HepG2 (cell line): ENCODE measurements at regions not wholly inside any gene's neighbourhood (a gene's known extent, or its start where the extent isn't known, plus 50 kb on each side); places are given as distances from the start of the nearest gene placed in this dataset.

Experiments used
- ATAC-seq: fragments of 200-7000 bp; cut with Tn5 transposase; 3 replicates; pipeline ENCODE4 v1.9.1; 2020; ENCODE audit warnings: mild to moderate bottlenecking, moderate library complexity
- BruUV-seq: library from RNA; stranded (reverse); fragments of 400-500 nt; replicated peaks from 2 replicates; lab custom pipeline; 2021; lab: Mats Ljungman, UMichigan
- CTCF ChIA-PET: fragments of 300-600 bp; formaldehyde crosslinking; extraction: SDS; loops from one replicate; lab custom pipeline; 2021; ENCODE audit warnings: low total read pairs, inconsistent platforms, low intra/inter-chr PET ratio; lab: Yijun Ruan, JAX
- POLR2A ChIA-PET: fragments of 350-600 bp; sonication (Branson Sonifier 250); formaldehyde crosslinking; loops from one replicate; lab custom pipeline; 2020; ENCODE audit warnings: antibody characterized with exemption, inconsistent platforms; lab: Yijun Ruan, JAX
- DNase-seq: peaks from one replicate; pipeline ENCODE4 v3.0.0-alpha.2; 2015; ENCODE audit warnings: low spot score
- FAIRE-seq: peaks from 3 replicates; lab custom pipeline; 2011; peaks lifted over from hg19 to GRCh38; lab: Jason Lieb, UNC
- H2AFZ ChIP-seq: one replicate; pipeline ENCODE4 v1.6.1; 2011; ENCODE audit warnings: low read length, inconsistent platforms
- H3K27ac ChIP-seq: fragments of 300-600 bp; 3 replicates; pipeline ENCODE4 v1.8.0; 2011; ENCODE audit warnings: mixed run types, mild to moderate bottlenecking, mixed read lengths, low read length, inconsistent platforms; ENCODE audit not compliant: insufficient read depth; ENCODE audit errors: extremely low read length
- H3K27me3 ChIP-seq, 2 experiments: fragments of 200-600 bp in 1 of 2; 2 replicates in 1 of 2; 3 replicates in 1 of 2; pipeline versions ENCODE4 v1.6.0 to v1.8.0; 2011; ENCODE audit warnings: low read length in 2 of 2, mild to moderate bottlenecking in 2 of 2, moderate library complexity in 2 of 2, inconsistent platforms in 1 of 2; ENCODE audit not compliant: insufficient read depth in 2 of 2, control insufficient read depth in 1 of 2
- H3K36me3 ChIP-seq, 2 experiments: fragments of 200-600 bp in 1 of 2; replicated peaks in 1 of 2; 2 replicates in 1 of 2; 3 replicates in 1 of 2; pipeline versions ENCODE4 v1.5.1 to v1.8.0; 2011; ENCODE audit warnings: low read length in 2 of 2, inconsistent platforms in 1 of 2; ENCODE audit not compliant: insufficient read depth in 2 of 2, control insufficient read depth in 1 of 2
- H3K4me1 ChIP-seq: 2 replicates; pipeline ENCODE4 v1.5.1; 2012; ENCODE audit warnings: low read length, inconsistent platforms; ENCODE audit not compliant: insufficient read depth
- H3K4me2 ChIP-seq: 2 replicates; pipeline ENCODE4 v1.6.0; 2011; ENCODE audit warnings: low read depth, low read length, inconsistent platforms
- H3K4me3 ChIP-seq, 3 experiments: fragments of 200-600 bp in 1 of 3; sonication (generic), shearing (Covaris generic) in 1 of 3; replicated peaks in 1 of 3; 2 replicates each; pipeline ENCODE4 v1.5.1; 2011 to 2016; ENCODE audit warnings: low read length in 3 of 3, inconsistent platforms in 2 of 3, low read depth in 2 of 3, mild to moderate bottlenecking in 2 of 3, control low read depth in 1 of 3, mixed read lengths in 1 of 3; ENCODE audit not compliant: insufficient read depth in 1 of 3
- H3K79me2 ChIP-seq: one replicate; pipeline ENCODE4 v1.6.1; 2011; ENCODE audit warnings: low read length, inconsistent platforms; ENCODE audit not compliant: insufficient read depth
- H3K9ac ChIP-seq: 2 replicates; pipeline ENCODE4 v1.6.0; 2011; ENCODE audit warnings: mild to moderate bottlenecking, low read depth, low read length, inconsistent platforms; ENCODE audit not compliant: insufficient read depth
- H3K9me3 ChIP-seq: 2 replicates; pipeline ENCODE4 v1.5.1; 2012; ENCODE audit warnings: mild to moderate bottlenecking, low read length
- H4K20me1 ChIP-seq: 2 replicates; pipeline ENCODE4 v1.6.0; 2011; ENCODE audit warnings: inconsistent platforms, mild to moderate bottlenecking, low read length, moderate library complexity; ENCODE audit not compliant: insufficient read depth
- ATAD3A ChIP-seq: sonication (generic); formaldehyde crosslinking; IDR thresholded peaks from 2 replicates; pipeline ENCODE4 v1.4.0; 2020; ENCODE audit warnings: missing genetic modification reagents
- E2F5 ChIP-seq: sonication (generic); formaldehyde crosslinking; conservative IDR thresholded peaks from 2 replicates; pipeline ENCODE4 v1.4.0; 2020; ENCODE audit warnings: missing genetic modification reagents
- HOXA9 ChIP-seq: sonication (generic); formaldehyde crosslinking; IDR thresholded peaks from 2 replicates; pipeline ENCODE4 v1.8.1; 2022; ENCODE audit warnings: missing genetic modification reagents, mild to moderate bottlenecking, moderate library complexity, borderline replicate concordance
- KDM5B ChIP-seq: sonication (generic); formaldehyde crosslinking; IDR thresholded peaks from 2 replicates; pipeline ENCODE4 v1.4.0; 2020; ENCODE audit warnings: missing genetic modification reagents, mild to moderate bottlenecking, borderline replicate concordance
- MAFG ChIP-seq: sonication (generic); formaldehyde crosslinking; IDR thresholded peaks from 2 replicates; pipeline ENCODE4 v1.5.1; 2020; ENCODE audit warnings: mild to moderate bottlenecking, missing genetic modification reagents
- SCMH1 ChIP-seq: sonication (generic); formaldehyde crosslinking; IDR thresholded peaks from 2 replicates; pipeline ENCODE4 v1.9.0; 2021; ENCODE audit warnings: missing genetic modification reagents, mild to moderate bottlenecking, borderline replicate concordance
- SSRP1 ChIP-seq: IDR thresholded peaks from 2 replicates; pipeline ENCODE4 v1.6.1; 2016; ENCODE audit warnings: control low read depth
- TCF12 ChIP-seq, 2 experiments: fragments of 450-650 bp in 1 of 2; sonication (generic) in 1 of 2; formaldehyde crosslinking in 1 of 2; IDR thresholded peaks; 2 replicates each; pipeline versions ENCODE4 v1.6.1 to v1.8.0; 2017 to 2022; ENCODE audit warnings: antibody characterized with exemption in 1 of 2, mild to moderate bottlenecking in 1 of 2, missing genetic modification reagents in 1 of 2, moderate library complexity in 1 of 2
- ZBTB2 ChIP-seq: sonication (generic); formaldehyde crosslinking; IDR thresholded peaks from 2 replicates; pipeline ENCODE4 v1.8.0; 2022; ENCODE audit warnings: low read depth, missing genetic modification reagents
- ZBTB37 ChIP-seq: sonication (generic); formaldehyde crosslinking; IDR thresholded peaks from 2 replicates; pipeline ENCODE4 v1.4.0; 2020; ENCODE audit warnings: mild to moderate bottlenecking, missing genetic modification reagents
- ZNF207 ChIP-seq: fragments of 450-650 bp; IDR thresholded peaks from 2 replicates; pipeline ENCODE4 v1.6.1; 2016; ENCODE audit warnings: antibody characterized with exemption, borderline replicate concordance
- ZNF616 ChIP-seq: sonication (generic); formaldehyde crosslinking; IDR thresholded peaks from 2 replicates; pipeline ENCODE4 v1.5.0; 2020; ENCODE audit warnings: low read depth, mild to moderate bottlenecking, missing genetic modification reagents
- ZNF878 ChIP-seq: sonication (generic); formaldehyde crosslinking; IDR thresholded peaks from 2 replicates; pipeline ENCODE4 v1.8.1; 2023; ENCODE audit warnings: mild to moderate bottlenecking, missing genetic modification reagents, moderate library complexity
- WGBS: methylation state at CpG from one replicate; pipeline ENCODE4 v1.1.6; 2017; ENCODE audit warnings: low lambda C conversion rate; 5-methylcytosine and 5-hydroxymethylcytosine counted together
- in situ Hi-C: cut with HindIII; loops from 2 replicates; pipeline ENCODE4 v1.10.0; 2017; ENCODE audit warnings: low pct_unique_long_range_greater_than_20kb; ENCODE audit not compliant: extremely low pct_ligation_motif_present
- intact Hi-C: fragments of 100-400 bp; cut with micrococcal nuclease; formaldehyde crosslinking; loops from one replicate; pipeline ENCODE4 v1.10.0; 2022; ENCODE audit not compliant: unreplicated experiment
- TF ChIP-seq, protein P1 (sequence below): sonication (generic); formaldehyde crosslinking; IDR thresholded peaks from 2 replicates; pipeline ENCODE4 v1.5.0; 2020; ENCODE audit warnings: missing genetic modification reagents
- TF ChIP-seq, protein P2 (sequence below): sonication (generic); formaldehyde crosslinking; IDR thresholded peaks from 2 replicates; pipeline ENCODE4 v1.4.0; 2020; ENCODE audit warnings: missing genetic modification reagents, borderline replicate concordance

GRCh38 chr15:79682851-79683288 is 213.9 kb downstream of the MTHFS start:
- intact Hi-C loops: no loop called here
- H3K9ac ChIP-seq: no peak overlapping the region
- ChIA-PET CTCF (no interaction called here), POLR2A (no interaction called here)
- in situ Hi-C loops: no loop called here
- ATAC-seq: no peak
- no peaks in the 10 kb centered on the region for H3K79me2 ChIP-seq
- WGBS: 15% methylated on average over 3 of the region's 4 CpGs
- H3K4me3 ChIP-seq: no peak overlapping the region
- no peaks in the 10 kb centered on the region for H3K4me1 ChIP-seq
- no peak overlapping the region for H3K27ac ChIP-seq
- H3K9me3 ChIP-seq: no peaks in the 10 kb centered on the region
- DNase-seq: no peak
- peaks cover 0 to 7% of the 10 kb centered on the region in 2 experiments; a peak in 3 of 5 replicates for H3K27me3 ChIP-seq
- BruUV-seq: no TSS peak
- no peak overlapping the region for H2AFZ ChIP-seq
- H3K36me3 ChIP-seq: no peaks in the 10 kb centered on the region
- H4K20me1 ChIP-seq: no peaks in the 10 kb centered on the region
- no peak overlapping the region for H3K4me2 ChIP-seq
- no peak for FAIRE-seq
- TF ChIP-seq E2F5 (CRISPR knock-in tag): no peak
- TF ChIP-seq ZNF878: no peak
- TF ChIP-seq, protein P1, sequence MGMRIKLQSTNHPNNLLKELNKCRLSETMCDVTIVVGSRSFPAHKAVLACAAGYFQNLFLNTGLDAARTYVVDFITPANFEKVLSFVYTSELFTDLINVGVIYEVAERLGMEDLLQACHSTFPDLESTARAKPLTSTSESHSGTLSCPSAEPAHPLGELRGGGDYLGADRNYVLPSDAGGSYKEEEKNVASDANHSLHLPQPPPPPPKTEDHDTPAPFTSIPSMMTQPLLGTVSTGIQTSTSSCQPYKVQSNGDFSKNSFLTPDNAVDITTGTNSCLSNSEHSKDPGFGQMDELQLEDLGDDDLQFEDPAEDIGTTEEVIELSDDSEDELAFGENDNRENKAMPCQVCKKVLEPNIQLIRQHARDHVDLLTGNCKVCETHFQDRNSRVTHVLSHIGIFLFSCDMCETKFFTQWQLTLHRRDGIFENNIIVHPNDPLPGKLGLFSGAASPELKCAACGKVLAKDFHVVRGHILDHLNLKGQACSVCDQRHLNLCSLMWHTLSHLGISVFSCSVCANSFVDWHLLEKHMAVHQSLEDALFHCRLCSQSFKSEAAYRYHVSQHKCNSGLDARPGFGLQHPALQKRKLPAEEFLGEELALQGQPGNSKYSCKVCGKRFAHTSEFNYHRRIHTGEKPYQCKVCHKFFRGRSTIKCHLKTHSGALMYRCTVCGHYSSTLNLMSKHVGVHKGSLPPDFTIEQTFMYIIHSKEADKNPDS: no peak
- no peak for TF ChIP-seq ATAD3A (CRISPR knock-in tag)
- no peak for TF ChIP-seq MAFG (CRISPR knock-in tag)
- TF ChIP-seq HOXA9 (CRISPR knock-in tag): no peak
- TF ChIP-seq TCF12 (IDR thresholded peaks at IDR 0.05): no peak
- TF ChIP-seq TCF12 (CRISPR knock-in tag; IDR thresholded peaks at IDR 0.05): no peak
- TF ChIP-seq KDM5B (CRISPR knock-in tag): no peak
- TF ChIP-seq, protein P2, sequence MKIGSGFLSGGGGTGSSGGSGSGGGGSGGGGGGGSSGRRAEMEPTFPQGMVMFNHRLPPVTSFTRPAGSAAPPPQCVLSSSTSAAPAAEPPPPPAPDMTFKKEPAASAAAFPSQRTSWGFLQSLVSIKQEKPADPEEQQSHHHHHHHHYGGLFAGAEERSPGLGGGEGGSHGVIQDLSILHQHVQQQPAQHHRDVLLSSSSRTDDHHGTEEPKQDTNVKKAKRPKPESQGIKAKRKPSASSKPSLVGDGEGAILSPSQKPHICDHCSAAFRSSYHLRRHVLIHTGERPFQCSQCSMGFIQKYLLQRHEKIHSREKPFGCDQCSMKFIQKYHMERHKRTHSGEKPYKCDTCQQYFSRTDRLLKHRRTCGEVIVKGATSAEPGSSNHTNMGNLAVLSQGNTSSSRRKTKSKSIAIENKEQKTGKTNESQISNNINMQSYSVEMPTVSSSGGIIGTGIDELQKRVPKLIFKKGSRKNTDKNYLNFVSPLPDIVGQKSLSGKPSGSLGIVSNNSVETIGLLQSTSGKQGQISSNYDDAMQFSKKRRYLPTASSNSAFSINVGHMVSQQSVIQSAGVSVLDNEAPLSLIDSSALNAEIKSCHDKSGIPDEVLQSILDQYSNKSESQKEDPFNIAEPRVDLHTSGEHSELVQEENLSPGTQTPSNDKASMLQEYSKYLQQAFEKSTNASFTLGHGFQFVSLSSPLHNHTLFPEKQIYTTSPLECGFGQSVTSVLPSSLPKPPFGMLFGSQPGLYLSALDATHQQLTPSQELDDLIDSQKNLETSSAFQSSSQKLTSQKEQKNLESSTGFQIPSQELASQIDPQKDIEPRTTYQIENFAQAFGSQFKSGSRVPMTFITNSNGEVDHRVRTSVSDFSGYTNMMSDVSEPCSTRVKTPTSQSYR (CRISPR knock-in tag): no peak
- TF ChIP-seq ZNF207: no peak
- no peak for TF ChIP-seq SSRP1 (CRISPR knock-in tag)
- TF ChIP-seq SCMH1 (CRISPR knock-in tag): no peak
- no peak for TF ChIP-seq ZBTB37 (CRISPR knock-in tag)
- no peak for TF ChIP-seq ZBTB2 (CRISPR knock-in tag)
- no peak for TF ChIP-seq ZNF616 (CRISPR knock-in tag)
